Peyer's patch (tissue), 4 donors: ENCODE measurements at regions not wholly inside any gene's neighbourhood (a gene's known extent, or its start where the extent isn't known, plus 50 kb on each side); places are given as distances from the start of the nearest gene placed in this dataset.

Experiments
- DNase-seq, 3 donors: peaks; one replicate each; pipeline ENCODE4 v3.0.0-alpha.2; 2017 to 2019
- H3K27ac ChIP-seq, 4 donors: fragments of 200-600 bp; sonication (generic); one replicate each; pipeline ENCODE4 v1.5.1; 2016 to 2019
- H3K27me3 ChIP-seq, 2 donors: fragments of 200-600 bp; sonication (generic); one replicate each; pipeline ENCODE4 v1.5.1; 2019
- H3K36me3 ChIP-seq, 3 donors: fragments of 200-600 bp; sonication (generic); one replicate each; pipeline ENCODE4 v1.5.1; 2016 to 2019
- H3K4me1 ChIP-seq, 4 donors: fragments of 200-600 bp; sonication (generic); one replicate each; pipeline ENCODE4 v1.5.1; 2016 to 2019
- H3K4me3 ChIP-seq, 4 donors: fragments of 200-600 bp; sonication (generic); 1 replicate in 3 of 4; 2 replicates in 1 of 4; pipeline ENCODE4 v1.5.1; 2016 to 2019; ENCODE audit warnings: mild to moderate bottlenecking in 1 of 4
- H3K9me3 ChIP-seq, 4 donors: fragments of 200-600 bp; sonication (generic); one replicate each; pipeline ENCODE4 v1.5.1; 2016 to 2019; ENCODE audit warnings: mild to moderate bottlenecking in 1 of 4
- POLR2A ChIP-seq, 2 donors: fragments of 450-650 bp; IDR thresholded peaks; one replicate each; pipeline ENCODE4 v1.5.1; 2017; ENCODE audit warnings: antibody characterized with exemption in 2 of 2, mild to moderate bottlenecking in 2 of 2, moderate library complexity in 2 of 2
- TF ChIP-seq, protein P1 (sequence below), 6 experiments: fragments of 450-650 bp in 4 of 6; fragments of 200-600 bp in 2 of 6; sonication (generic) in 1 of 6; IDR thresholded peaks; one replicate each; pipeline ENCODE4 v1.5.1; 2017 to 2019; ENCODE audit warnings: antibody characterized with exemption in 6 of 6, mild to moderate bottlenecking in 3 of 6, moderate library complexity in 1 of 6

DNA sequence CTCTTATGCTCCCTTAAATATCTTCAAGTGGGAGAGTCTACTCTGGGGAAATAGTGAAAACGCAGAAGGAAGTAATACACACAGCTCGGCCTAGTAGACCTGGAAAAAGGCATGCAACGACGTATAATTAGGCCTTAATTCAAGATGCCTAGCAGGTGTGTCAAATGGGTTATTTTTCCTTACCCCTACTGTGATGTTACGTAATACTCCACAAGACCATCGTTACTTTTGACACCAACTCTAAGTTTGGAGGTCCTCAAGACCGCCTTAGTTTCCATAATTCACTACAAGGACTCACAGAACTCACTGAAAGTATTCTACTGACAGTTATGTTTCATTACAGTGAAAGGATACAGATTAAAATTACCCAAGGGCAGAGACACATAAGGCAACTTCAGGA lies 1024.3 kb upstream of the MAP3K7 start:
- Histone ChIP-seq H3K9me3 (no peaks in the 10 kb centered on the region), H3K27ac (no peak overlapping the region), H3K4me1 (no peaks in the 10 kb centered on the region), H3K36me3 (no peaks in the 10 kb centered on the region), H3K4me3 (no peak overlapping the region), H3K27me3 (no peaks in the 10 kb centered on the region)
- no peak for DNase-seq
- TF ChIP-seq POLR2A (IDR thresholded peaks at IDR 0.05) = no peak
- TF ChIP-seq, protein P1, sequence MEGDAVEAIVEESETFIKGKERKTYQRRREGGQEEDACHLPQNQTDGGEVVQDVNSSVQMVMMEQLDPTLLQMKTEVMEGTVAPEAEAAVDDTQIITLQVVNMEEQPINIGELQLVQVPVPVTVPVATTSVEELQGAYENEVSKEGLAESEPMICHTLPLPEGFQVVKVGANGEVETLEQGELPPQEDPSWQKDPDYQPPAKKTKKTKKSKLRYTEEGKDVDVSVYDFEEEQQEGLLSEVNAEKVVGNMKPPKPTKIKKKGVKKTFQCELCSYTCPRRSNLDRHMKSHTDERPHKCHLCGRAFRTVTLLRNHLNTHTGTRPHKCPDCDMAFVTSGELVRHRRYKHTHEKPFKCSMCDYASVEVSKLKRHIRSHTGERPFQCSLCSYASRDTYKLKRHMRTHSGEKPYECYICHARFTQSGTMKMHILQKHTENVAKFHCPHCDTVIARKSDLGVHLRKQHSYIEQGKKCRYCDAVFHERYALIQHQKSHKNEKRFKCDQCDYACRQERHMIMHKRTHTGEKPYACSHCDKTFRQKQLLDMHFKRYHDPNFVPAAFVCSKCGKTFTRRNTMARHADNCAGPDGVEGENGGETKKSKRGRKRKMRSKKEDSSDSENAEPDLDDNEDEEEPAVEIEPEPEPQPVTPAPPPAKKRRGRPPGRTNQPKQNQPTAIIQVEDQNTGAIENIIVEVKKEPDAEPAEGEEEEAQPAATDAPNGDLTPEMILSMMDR (IDR thresholded peaks at IDR 0.05) = no peak

DNA sequence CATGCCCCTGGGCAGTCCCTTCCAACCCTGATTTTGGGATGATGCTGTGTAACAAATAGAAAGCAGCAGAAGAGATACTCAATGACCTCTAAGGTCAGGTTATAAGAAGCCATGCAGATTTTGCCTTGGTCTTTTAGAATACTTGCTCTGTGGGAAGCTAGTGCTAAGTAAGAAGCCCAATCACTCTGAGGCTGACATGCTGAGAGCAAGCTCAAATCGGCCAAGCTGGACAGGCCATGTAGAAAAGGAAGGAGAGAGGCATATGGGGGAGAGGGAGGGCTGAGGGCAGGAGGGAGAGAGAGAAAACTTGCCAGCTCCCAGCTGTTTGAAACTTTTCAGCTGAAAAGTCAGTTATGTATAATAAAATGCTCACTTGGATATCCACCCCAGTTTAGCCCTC lies 1021.6 kb upstream of the MAP3K7 start:
- Histone ChIP-seq H3K4me1 (no peaks in the 10 kb centered on the region), H3K9me3 (no peaks in the 10 kb centered on the region), H3K4me3 (no peak overlapping the region), H3K27me3 (no peaks in the 10 kb centered on the region), H3K36me3 (no peaks in the 10 kb centered on the region), H3K27ac (no peak overlapping the region)
- no peak for DNase-seq
- TF ChIP-seq, protein P1 (IDR thresholded peaks at IDR 0.05) = no peak
- TF ChIP-seq POLR2A (IDR thresholded peaks at IDR 0.05) = no peak

DNA sequence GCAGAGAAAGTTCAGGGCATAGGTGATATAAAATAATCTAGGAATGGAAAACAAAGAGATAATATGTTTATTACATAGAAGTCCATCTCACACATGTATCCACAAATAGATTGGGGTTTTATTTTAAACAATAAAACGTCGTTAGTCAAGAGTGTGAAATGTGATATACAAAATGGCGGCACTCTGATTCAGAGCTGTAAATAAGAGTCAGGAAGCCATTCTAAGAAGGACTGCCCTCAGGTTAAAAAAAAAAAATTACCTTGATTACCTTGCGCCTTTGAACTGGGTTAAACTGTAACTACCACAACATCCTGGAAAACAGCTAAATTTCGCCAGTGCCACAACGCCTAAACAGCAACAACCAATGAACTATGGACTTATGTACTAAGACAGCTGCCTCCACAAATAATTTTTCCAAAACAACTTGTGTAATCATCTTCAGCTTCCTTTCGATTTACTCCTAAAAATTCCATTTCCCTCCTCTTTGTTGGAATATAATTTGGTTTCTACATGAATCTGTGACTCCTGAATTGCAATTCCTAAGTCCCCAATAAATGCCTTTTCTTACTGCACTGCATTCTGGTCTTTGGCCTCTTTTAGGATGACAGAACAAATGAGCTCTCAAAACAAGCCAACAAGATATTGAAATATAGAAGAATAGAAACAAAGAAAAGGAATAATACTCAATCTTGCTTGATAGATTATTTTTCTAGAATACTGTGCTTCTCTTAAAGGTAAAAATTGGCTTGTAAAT lies 1019.5 kb upstream of the MAP3K7 start:
- Histone ChIP-seq H3K27me3 (no peaks in the 10 kb centered on the region), H3K27ac (no peak overlapping the region), H3K9me3 (no peaks in the 10 kb centered on the region), H3K4me1 (no peaks in the 10 kb centered on the region), H3K36me3 (no peaks in the 10 kb centered on the region), H3K4me3 (no peak overlapping the region)
- no peak for DNase-seq
- no peak for TF ChIP-seq POLR2A (IDR thresholded peaks at IDR 0.05)
- TF ChIP-seq, protein P1 (IDR thresholded peaks at IDR 0.05) = no peak

DNA sequence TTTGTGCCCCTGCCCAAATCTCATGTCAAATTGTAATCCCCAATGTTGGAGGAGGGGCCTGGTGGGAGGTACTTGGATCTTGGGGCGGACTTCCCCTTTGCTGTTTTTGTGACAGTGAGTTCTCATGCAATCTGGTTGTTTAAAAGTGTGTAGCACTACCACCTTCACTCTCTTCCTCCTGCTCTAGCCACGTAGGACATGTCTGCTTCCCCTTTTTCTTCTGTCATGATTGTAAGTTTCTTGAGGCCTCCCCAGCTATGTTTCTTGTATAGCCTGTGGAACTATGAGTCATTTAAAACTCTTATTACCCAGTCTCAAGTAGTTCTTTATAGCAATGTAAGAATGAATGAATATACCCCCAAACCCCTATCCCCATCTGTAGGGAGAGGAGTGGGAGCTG lies 1013.7 kb upstream of the MAP3K7 start:
- Histone ChIP-seq H3K4me1 (no peaks in the 10 kb centered on the region), H3K27me3 (no peaks in the 10 kb centered on the region), H3K27ac (no peak overlapping the region), H3K9me3 (no peaks in the 10 kb centered on the region), H3K36me3 (no peaks in the 10 kb centered on the region), H3K4me3 (no peak overlapping the region)
- DNase-seq = no peak
- no peak for TF ChIP-seq POLR2A (IDR thresholded peaks at IDR 0.05)
- TF ChIP-seq, protein P1 (IDR thresholded peaks at IDR 0.05) = no peak

DNA sequence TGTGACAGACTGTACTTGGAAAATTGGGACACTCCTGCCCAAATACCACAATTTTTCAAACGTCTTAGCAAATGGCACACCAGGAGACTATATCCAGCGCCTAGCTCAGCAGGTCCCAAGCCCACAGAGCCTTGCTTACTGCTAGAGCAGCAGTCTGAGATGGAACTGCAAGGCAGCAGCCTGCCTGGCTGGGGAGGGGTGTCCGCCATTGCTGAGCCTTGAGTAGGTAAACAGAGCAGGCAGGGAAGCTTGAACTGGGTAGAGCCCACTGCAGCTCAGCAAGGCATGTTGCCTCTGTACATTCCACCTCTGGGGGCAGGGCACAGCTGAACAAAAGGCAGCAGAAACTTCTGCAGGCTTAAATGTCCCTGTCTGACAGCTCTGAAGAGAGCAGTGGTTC lies 1003.3 kb upstream of the MAP3K7 start:
- no peak for TF ChIP-seq POLR2A (IDR thresholded peaks at IDR 0.05)
- TF ChIP-seq, protein P1 (IDR thresholded peaks at IDR 0.05) = no peak
- no peaks in the 10 kb centered on the region for H3K9me3 ChIP-seq
- no peaks in the 10 kb centered on the region for H3K27me3 ChIP-seq
- H3K36me3 ChIP-seq = no peaks in the 10 kb centered on the region
- no peak overlapping the region for H3K4me3 ChIP-seq
- DNase-seq = no peak
- H3K27ac ChIP-seq = no peak overlapping the region
- no peaks in the 10 kb centered on the region for H3K4me1 ChIP-seq
